GM21390 (cell line): ENCODE measurements at regions not wholly inside any gene's neighbourhood (a gene's known extent, or its start where the extent isn't known, plus 50 kb on each side); places are given as distances from the start of the nearest gene placed in this dataset.
"Not testable (repeated sequence)": the region's sequence is repeated elsewhere in the genome, so short reads cannot be mapped to it uniquely, and the experiment has no call there.

Experiments used
- ATAC-seq: cut with Tn5 transposase; IDR thresholded peaks from one replicate; pipeline ENCODE4 v1.9.1; 2021; ENCODE audit not compliant: unreplicated experiment

GRCh38 chr12:58616618-58617017 is 303.7 kb downstream of the LRIG3 start:
- ATAC-seq: no peak

- no peak for ATAC-seq
Measured at GRCh38 chr12:58621126-58621525, 299.2 kb downstream of the LRIG3 start.

- no peak for ATAC-seq
Measured at GRCh38 chr12:58629376-58629775, 290.9 kb downstream of the LRIG3 start.

- ATAC-seq: no peak
Measured at GRCh38 chr12:58633479-58633878, 286.8 kb downstream of the LRIG3 start.

GRCh38 chr12:58639318-58639934 is 280.9 kb downstream of the LRIG3 start:
- no peak for ATAC-seq

- ATAC-seq: no peak
Measured at GRCh38 chr12:58640314-58640713, 280.0 kb downstream of the LRIG3 start.

GRCh38 chr12:58645946-58646345 is 274.4 kb downstream of the LRIG3 start:
- ATAC-seq: no peak

- ATAC-seq: no peak
Measured at GRCh38 chr12:58647495-58647894, 272.8 kb downstream of the LRIG3 start.

- no peak for ATAC-seq
Measured at GRCh38 chr12:58648176-58648575, 272.1 kb downstream of the LRIG3 start.

- ATAC-seq: no peak
Measured at GRCh38 chr12:58651850-58652249, 268.5 kb downstream of the LRIG3 start.

GRCh38 chr12:58654021-58654420 is 266.3 kb downstream of the LRIG3 start:
- ATAC-seq: no peak

- ATAC-seq: no peak
Measured at GRCh38 chr12:58655375-58655774, 264.9 kb downstream of the LRIG3 start.

- no peak for ATAC-seq
Measured at GRCh38 chr12:58656254-58657009, 263.9 kb downstream of the LRIG3 start.

- no peak for ATAC-seq
Measured at GRCh38 chr12:58657190-58657589, 263.1 kb downstream of the LRIG3 start.

GRCh38 chr12:58665375-58665774 is 254.9 kb downstream of the LRIG3 start:
- ATAC-seq: no peak

- ATAC-seq: no peak
Measured at GRCh38 chr12:58668233-58668632, 252.1 kb downstream of the LRIG3 start.

- no peak for ATAC-seq
Measured at GRCh38 chr12:58668871-58669270, 251.4 kb downstream of the LRIG3 start.

- ATAC-seq: no peak
Measured at GRCh38 chr12:58670623-58671022, 249.7 kb downstream of the LRIG3 start.

GRCh38 chr12:58671196-58671595 is 249.1 kb downstream of the LRIG3 start:
- no peak for ATAC-seq

GRCh38 chr12:58673021-58673420 is 247.3 kb downstream of the LRIG3 start:
- ATAC-seq: no peak

GRCh38 chr12:58677833-58678232 is 242.5 kb downstream of the LRIG3 start:
- ATAC-seq: not testable (repeated sequence)

- no peak for ATAC-seq
Measured at GRCh38 chr12:58678753-58679152, 241.6 kb downstream of the LRIG3 start.

GRCh38 chr12:58681730-58682129 is 238.6 kb downstream of the LRIG3 start:
- no peak for ATAC-seq
